ENCODE measurements at regions not wholly inside any gene's neighbourhood (a gene's known extent, or its start where the extent isn't known, plus 50 kb on each side); places are given as distances from the start of the nearest gene placed in this dataset.

DNA sequence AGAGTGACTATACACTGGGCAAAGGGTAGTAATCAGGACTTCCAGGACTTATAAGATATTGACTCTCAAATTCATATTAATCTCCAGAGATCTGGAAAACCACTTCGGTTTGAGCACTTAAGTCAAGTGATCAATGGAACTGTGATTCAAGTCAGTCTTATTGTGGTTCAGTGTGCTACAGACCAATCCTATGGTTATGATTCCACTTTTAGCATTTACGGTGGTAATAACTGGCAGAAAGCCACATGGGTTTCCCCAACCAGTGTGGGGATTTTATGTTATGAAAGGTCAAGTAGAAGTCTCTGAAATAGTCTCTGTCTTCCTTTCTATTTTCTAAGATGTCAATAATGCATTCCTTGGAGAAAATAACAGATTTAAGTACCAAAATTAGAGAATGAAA, 151.3 kb upstream of the NEGR1 start (continued):
- TF ChIP-seq, protein P1, sequence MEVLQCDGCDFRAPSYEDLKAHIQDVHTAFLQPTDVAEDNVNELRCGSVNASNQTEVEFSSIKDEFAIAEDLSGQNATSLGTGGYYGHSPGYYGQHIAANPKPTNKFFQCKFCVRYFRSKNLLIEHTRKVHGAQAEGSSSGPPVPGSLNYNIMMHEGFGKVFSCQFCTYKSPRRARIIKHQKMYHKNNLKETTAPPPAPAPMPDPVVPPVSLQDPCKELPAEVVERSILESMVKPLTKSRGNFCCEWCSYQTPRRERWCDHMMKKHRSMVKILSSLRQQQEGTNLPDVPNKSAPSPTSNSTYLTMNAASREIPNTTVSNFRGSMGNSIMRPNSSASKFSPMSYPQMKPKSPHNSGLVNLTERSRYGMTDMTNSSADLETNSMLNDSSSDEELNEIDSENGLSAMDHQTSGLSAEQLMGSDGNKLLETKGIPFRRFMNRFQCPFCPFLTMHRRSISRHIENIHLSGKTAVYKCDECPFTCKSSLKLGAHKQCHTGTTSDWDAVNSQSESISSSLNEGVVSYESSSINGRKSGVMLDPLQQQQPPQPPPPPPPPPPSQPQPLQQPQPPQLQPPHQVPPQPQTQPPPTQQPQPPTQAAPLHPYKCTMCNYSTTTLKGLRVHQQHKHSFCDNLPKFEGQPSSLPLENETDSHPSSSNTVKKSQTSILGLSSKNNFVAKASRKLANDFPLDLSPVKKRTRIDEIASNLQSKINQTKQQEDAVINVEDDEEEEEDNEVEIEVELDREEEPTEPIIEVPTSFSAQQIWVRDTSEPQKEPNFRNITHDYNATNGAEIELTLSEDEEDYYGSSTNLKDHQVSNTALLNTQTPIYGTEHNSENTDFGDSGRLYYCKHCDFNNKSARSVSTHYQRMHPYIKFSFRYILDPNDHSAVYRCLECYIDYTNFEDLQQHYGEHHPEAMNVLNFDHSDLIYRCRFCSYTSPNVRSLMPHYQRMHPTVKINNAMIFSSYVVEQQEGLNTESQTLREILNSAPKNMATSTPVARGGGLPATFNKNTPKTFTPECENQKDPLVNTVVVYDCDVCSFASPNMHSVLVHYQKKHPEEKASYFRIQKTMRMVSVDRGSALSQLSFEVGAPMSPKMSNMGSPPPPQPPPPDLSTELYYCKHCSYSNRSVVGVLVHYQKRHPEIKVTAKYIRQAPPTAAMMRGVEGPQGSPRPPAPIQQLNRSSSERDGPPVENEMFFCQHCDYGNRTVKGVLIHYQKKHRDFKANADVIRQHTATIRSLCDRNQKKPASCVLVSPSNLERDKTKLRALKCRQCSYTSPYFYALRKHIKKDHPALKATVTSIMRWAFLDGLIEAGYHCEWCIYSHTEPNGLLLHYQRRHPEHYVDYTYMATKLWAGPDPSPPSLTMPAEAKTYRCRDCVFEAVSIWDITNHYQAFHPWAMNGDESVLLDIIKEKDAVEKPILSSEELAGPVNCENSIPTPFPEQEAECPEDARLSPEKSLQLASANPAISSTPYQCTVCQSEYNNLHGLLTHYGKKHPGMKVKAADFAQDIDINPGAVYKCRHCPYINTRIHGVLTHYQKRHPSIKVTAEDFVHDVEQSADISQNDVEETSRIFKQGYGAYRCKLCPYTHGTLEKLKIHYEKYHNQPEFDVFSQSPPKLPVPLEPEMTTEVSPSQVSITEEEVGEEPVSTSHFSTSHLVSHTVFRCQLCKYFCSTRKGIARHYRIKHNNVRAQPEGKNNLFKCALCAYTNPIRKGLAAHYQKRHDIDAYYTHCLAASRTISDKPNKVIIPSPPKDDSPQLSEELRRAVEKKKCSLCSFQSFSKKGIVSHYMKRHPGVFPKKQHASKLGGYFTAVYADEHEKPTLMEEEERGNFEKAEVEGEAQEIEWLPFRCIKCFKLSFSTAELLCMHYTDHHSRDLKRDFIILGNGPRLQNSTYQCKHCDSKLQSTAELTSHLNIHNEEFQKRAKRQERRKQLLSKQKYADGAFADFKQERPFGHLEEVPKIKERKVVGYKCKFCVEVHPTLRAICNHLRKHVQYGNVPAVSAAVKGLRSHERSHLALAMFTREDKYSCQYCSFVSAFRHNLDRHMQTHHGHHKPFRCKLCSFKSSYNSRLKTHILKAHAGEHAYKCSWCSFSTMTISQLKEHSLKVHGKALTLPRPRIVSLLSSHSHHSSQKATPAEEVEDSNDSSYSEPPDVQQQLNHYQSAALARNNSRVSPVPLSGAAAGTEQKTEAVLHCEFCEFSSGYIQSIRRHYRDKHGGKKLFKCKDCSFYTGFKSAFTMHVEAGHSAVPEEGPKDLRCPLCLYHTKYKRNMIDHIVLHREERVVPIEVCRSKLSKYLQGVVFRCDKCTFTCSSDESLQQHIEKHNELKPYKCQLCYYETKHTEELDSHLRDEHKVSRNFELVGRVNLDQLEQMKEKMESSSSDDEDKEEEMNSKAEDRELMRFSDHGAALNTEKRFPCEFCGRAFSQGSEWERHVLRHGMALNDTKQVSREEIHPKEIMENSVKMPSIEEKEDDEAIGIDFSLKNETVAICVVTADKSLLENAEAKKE (CRISPR knock-in tag; IDR thresholded peaks at IDR 0.05), result no peak

DNA sequence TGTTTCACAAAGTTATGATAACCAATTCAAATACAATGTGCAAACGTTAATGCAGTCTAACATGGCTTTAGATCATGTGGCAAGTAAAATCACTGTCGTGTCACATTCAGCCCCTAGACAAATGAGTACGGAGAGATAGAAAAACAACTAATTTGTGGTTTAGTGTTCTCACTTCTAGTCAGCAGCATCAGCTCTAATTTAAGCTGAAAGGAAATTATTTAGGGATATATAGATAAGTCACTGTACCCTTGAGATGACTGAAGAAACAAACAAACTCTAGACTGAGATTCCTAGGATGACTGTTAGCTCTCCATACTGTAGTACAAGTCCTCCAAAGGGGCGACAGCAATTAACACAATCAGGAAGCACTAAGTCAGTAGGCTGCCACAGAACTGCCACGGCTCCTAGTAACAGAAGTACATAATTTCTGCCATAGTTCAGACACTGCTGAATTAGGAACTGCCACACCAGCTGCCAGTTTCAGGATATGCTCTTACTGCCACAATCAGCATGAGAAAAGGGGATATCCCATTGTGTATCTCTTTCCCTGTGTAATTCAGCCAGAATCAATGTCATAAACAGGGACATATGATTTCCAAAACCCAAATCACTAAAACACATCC, 150.4 kb upstream of the NEGR1 start:
- Histone ChIP-seq H3K27me3 (ENCODE audit: insufficient read depth) (no peaks in the 10 kb centered on the region), H3K4me2 (no peak overlapping the region), H3K4me1 (ENCODE audit: insufficient read depth) (no peaks in the 10 kb centered on the region), H3K4me3 (no peak overlapping the region), H2AFZ (no peak overlapping the region), H4K20me1 (replicated peaks; ENCODE audit: insufficient read depth) (no peaks in the 10 kb centered on the region), H3K79me2 (replicated peaks; ENCODE audit: insufficient read depth) (no peaks in the 10 kb centered on the region), H3K36me3 (ENCODE audit: insufficient read depth) (no peaks in the 10 kb centered on the region), H3K9me2 (ENCODE audit: insufficient read depth) (no peaks in the 10 kb centered on the region), H3K27ac (ENCODE audit: low read depth) (no peak overlapping the region), H3F3A (replicated peaks; ENCODE audit: low read depth) (no peaks in the 10 kb centered on the region)
- DNase-seq (ENCODE audit: low spot score) (peak; percentile 14), ATAC-seq (no peak)
- Mint-ChIP-seq H3K36me3 (ENCODE audit: low read depth) (0 out of 3 replicates have a peak, but pooled peaks cover 3% of the 10 kb centered on the region), H3K27ac (no peak overlapping the region), H3K4me1 (peaks cover 4% of the 10 kb centered on the region; the same call in 2 of the 3 replicates), H3K4me3 (no peak overlapping the region), H3K27me3 (ENCODE audit: insufficient read depth, low read depth, poor library complexity) (no peaks in the 10 kb centered on the region), H3K9me3 (no peaks in the 10 kb centered on the region)
- TF ChIP-seq CREB1 (CRISPR knock-in tag; IDR thresholded peaks at IDR 0.05; ENCODE audit: low read depth) (no peak), JUNB (IDR thresholded peaks at IDR 0.05; ENCODE audit: unreplicated experiment) (no peak), STAT1 (IDR thresholded peaks at IDR 0.05; ENCODE audit: unreplicated experiment) (no peak), NANOG (IDR thresholded peaks at IDR 0.05; ENCODE audit: borderline replicate concordance) (no peak), ZNF114 (CRISPR knock-in tag; IDR thresholded peaks at IDR 0.05) (no peak), EZH2 (IDR thresholded peaks at IDR 0.05; ENCODE audit: low read depth, unreplicated experiment) (no peak), POLR2AphosphoS5 (IDR thresholded peaks at IDR 0.05; ENCODE audit: low read depth) (no peak), ZNF331 (CRISPR knock-in tag; IDR thresholded peaks at IDR 0.05; ENCODE audit: low read depth) (no peak), EZH2phosphoT487 (IDR thresholded peaks at IDR 0.05; ENCODE audit: unreplicated experiment) (no peak)
- TF ChIP-seq, protein P2, sequence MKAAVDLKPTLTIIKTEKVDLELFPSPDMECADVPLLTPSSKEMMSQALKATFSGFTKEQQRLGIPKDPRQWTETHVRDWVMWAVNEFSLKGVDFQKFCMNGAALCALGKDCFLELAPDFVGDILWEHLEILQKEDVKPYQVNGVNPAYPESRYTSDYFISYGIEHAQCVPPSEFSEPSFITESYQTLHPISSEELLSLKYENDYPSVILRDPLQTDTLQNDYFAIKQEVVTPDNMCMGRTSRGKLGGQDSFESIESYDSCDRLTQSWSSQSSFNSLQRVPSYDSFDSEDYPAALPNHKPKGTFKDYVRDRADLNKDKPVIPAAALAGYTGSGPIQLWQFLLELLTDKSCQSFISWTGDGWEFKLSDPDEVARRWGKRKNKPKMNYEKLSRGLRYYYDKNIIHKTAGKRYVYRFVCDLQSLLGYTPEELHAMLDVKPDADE (IDR thresholded peaks at IDR 0.05), result no peak
- TF ChIP-seq, protein P3, sequence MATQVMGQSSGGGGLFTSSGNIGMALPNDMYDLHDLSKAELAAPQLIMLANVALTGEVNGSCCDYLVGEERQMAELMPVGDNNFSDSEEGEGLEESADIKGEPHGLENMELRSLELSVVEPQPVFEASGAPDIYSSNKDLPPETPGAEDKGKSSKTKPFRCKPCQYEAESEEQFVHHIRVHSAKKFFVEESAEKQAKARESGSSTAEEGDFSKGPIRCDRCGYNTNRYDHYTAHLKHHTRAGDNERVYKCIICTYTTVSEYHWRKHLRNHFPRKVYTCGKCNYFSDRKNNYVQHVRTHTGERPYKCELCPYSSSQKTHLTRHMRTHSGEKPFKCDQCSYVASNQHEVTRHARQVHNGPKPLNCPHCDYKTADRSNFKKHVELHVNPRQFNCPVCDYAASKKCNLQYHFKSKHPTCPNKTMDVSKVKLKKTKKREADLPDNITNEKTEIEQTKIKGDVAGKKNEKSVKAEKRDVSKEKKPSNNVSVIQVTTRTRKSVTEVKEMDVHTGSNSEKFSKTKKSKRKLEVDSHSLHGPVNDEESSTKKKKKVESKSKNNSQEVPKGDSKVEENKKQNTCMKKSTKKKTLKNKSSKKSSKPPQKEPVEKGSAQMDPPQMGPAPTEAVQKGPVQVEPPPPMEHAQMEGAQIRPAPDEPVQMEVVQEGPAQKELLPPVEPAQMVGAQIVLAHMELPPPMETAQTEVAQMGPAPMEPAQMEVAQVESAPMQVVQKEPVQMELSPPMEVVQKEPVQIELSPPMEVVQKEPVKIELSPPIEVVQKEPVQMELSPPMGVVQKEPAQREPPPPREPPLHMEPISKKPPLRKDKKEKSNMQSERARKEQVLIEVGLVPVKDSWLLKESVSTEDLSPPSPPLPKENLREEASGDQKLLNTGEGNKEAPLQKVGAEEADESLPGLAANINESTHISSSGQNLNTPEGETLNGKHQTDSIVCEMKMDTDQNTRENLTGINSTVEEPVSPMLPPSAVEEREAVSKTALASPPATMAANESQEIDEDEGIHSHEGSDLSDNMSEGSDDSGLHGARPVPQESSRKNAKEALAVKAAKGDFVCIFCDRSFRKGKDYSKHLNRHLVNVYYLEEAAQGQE (IDR thresholded peaks at IDR 0.05; ENCODE audit: unreplicated experiment), result no peak

All from GM23338 (cell line).